Neural cell (in vitro differentiated cells): ENCODE measurements at regions not wholly inside any gene's neighbourhood (a gene's known extent, or its start where the extent isn't known, plus 50 kb on each side); places are given as distances from the start of the nearest gene placed in this dataset.

Experiments used
- CTCF ChIP-seq: fragments of 450-650 bp; IDR thresholded peaks from 2 replicates; pipeline ENCODE4 v1.5.1; 2014; ENCODE audit warnings: antibody characterized with exemption, mild to moderate bottlenecking, moderate library complexity; ENCODE audit not compliant: poor library complexity, severe bottlenecking
- TF ChIP-seq, protein P1 (sequence below): IDR thresholded peaks from 2 replicates; pipeline ENCODE4 v1.6.1; 2012; ENCODE audit warnings: borderline replicate concordance

DNA sequence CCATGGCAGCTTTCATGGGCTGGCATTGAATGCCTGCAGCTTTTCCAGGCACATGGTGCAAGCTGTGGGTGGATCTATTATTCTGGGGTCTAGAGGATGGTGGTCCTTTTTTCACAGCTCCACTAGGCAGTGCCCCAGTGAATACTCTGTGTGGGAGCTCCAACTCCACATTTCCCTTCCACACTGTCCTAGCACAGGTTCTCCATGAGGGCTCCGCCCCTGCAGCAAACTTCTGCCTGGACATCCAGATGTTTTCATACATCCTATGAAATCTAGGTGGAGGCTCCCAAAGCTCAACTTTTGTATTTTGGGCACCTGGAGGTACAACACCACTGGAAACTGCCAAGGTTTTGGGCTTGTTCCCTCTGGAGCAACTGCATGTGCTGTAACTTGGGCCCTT is 450.6 kb downstream of the LMO7 start:
- no peak for TF ChIP-seq CTCF
- TF ChIP-seq, protein P1, sequence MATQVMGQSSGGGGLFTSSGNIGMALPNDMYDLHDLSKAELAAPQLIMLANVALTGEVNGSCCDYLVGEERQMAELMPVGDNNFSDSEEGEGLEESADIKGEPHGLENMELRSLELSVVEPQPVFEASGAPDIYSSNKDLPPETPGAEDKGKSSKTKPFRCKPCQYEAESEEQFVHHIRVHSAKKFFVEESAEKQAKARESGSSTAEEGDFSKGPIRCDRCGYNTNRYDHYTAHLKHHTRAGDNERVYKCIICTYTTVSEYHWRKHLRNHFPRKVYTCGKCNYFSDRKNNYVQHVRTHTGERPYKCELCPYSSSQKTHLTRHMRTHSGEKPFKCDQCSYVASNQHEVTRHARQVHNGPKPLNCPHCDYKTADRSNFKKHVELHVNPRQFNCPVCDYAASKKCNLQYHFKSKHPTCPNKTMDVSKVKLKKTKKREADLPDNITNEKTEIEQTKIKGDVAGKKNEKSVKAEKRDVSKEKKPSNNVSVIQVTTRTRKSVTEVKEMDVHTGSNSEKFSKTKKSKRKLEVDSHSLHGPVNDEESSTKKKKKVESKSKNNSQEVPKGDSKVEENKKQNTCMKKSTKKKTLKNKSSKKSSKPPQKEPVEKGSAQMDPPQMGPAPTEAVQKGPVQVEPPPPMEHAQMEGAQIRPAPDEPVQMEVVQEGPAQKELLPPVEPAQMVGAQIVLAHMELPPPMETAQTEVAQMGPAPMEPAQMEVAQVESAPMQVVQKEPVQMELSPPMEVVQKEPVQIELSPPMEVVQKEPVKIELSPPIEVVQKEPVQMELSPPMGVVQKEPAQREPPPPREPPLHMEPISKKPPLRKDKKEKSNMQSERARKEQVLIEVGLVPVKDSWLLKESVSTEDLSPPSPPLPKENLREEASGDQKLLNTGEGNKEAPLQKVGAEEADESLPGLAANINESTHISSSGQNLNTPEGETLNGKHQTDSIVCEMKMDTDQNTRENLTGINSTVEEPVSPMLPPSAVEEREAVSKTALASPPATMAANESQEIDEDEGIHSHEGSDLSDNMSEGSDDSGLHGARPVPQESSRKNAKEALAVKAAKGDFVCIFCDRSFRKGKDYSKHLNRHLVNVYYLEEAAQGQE = no peak
